Heart left ventricle (tissue), 16 donors: ENCODE measurements at regions not wholly inside any gene's neighbourhood (a gene's known extent, or its start where the extent isn't known, plus 50 kb on each side); places are given as distances from the start of the nearest gene placed in this dataset.

Source experiments
- ATAC-seq, 4 donors: fragments of 200-7000 bp; cut with Tn5 transposase; one replicate each; pipeline ENCODE4 v1.9.1; 2020 to 2022; ENCODE audit warnings: moderate library complexity in 4 of 4, mild to moderate bottlenecking in 3 of 4, moderate number of reproducible peaks in 1 of 4
- DNase-seq, 5 donors: peaks; one replicate each; pipeline ENCODE4 v3.0.0-alpha.2; 2020
- H3K27ac ChIP-seq, 12 donors: fragments of 200-600 bp; sonication (generic) in 4 of 12; one replicate each; pipeline versions ENCODE4 v1.5.0 to v1.8.0; 2016 to 2022; ENCODE audit warnings: mild to moderate bottlenecking in 2 of 12
- H3K27me3 ChIP-seq, 9 donors: fragments of 200-600 bp; sonication (generic) in 2 of 9; one replicate each; pipeline versions ENCODE4 v1.5.1 to v1.8.0; 2016 to 2022; ENCODE audit warnings: mild to moderate bottlenecking in 3 of 9
- H3K36me3 ChIP-seq, 9 donors: fragments of 200-600 bp; sonication (generic) in 2 of 9; one replicate each; pipeline versions ENCODE4 v1.5.0 to v1.8.0; 2018 to 2022; ENCODE audit warnings: mild to moderate bottlenecking in 2 of 9
- H3K4me1 ChIP-seq, 12 donors: fragments of 200-600 bp; sonication (generic) in 4 of 12; one replicate each; pipeline versions ENCODE4 v1.5.0 to v1.8.0; 2016 to 2022; ENCODE audit warnings: mild to moderate bottlenecking in 3 of 12
- H3K4me3 ChIP-seq, 12 donors: fragments of 200-600 bp; sonication (generic) in 4 of 12; one replicate each; pipeline versions ENCODE4 v1.5.0 to v1.8.0; 2017 to 2022; ENCODE audit warnings: mild to moderate bottlenecking in 9 of 12, moderate library complexity in 4 of 12
- H3K9me3 ChIP-seq, 12 donors: fragments of 200-600 bp; sonication (generic) in 4 of 12; one replicate each; pipeline versions ENCODE4 v1.5.0 to v1.8.0; 2016 to 2022; ENCODE audit warnings: mild to moderate bottlenecking in 1 of 12
- CTCF ChIP-seq, 12 donors: fragments of 200-600 bp; sonication (generic) in 4 of 12; IDR thresholded peaks; one replicate each; pipeline versions ENCODE4 v1.5.0 to v1.8.0; 2018 to 2022; ENCODE audit warnings: antibody characterized with exemption in 12 of 12, mild to moderate bottlenecking in 5 of 12
- POLR2A ChIP-seq, 2 donors: fragments of 450-650 bp; IDR thresholded peaks; one replicate each; pipeline ENCODE4 v1.6.1; 2017; ENCODE audit warnings: antibody characterized with exemption in 2 of 2, mild to moderate bottlenecking in 2 of 2, moderate library complexity in 2 of 2
- WGBS, 4 donors: extraction: QIAGEN DNeasy Blood & Tissue Kit in 2 of 4; methylation state at CpG; one replicate each; pipeline versions ENCODE4 v1.1.5 to v1.1.7; 2013 to 2018; 5-methylcytosine and 5-hydroxymethylcytosine counted together
- intact Hi-C, 10 donors: fragments of 100-400 bp; cut with DNase I; formaldehyde crosslinking; loops; one replicate each; pipeline versions ENCODE4 v1.11.1 to v1.14.2; 2022
- donor health status: ischemic (EF 13 %, LVEDD 7.1; RV severe dilation, severe dysfunction).
- donor health status: healthy with polysubstance abuse.
- donor health status: DM: no; HTN: yes; CAD: no.
- donor health status: DM: no; HTN: no; CAD: no.
- donor health status: ischemic (EF 25% LVEDD 6.9; RV normal size, moderate dysfunction).
- donor health status: ischemic (EF 25% LVEDD 5.7; RV mildly dilated, moderate dysfunction).
- donor health status: healthy.
- donor health status: DM: yes; HTN: yes; CAD: no.
- donor health status: ischemic (EF 35%, LVEDD 5.7; RV mildly dilated, moderate dysfunction).
- donor health status: nonischemic (EF 11% LVEDD 7.7; RV severe dilation, severe dysfunction).
- donor health status: DM: yes; HTN: yes; CAD: no.
- donor health status: PGD.
- donor health status: ischemic (EF 29% LVEDD 5.4; RV normal size, mild dysfunction).
- donor health status: nonischemic (EF 23%, LVEDD 6.1; RV moderate dilation, normal function).

- WGBS, 4 donors: 84 to 90% (median 87%) methylated on average over 6 of the region's 6 CpGs
- intact Hi-C loops: no loop called here
Measured at GRCh38 chr2:52107124-52107523, 1075.2 kb upstream of the NRXN1 start.

GRCh38 chr2:52097071-52097470 is 1065.1 kb upstream of the NRXN1 start:
- Histone ChIP-seq H3K4me1 (no peaks in the 10 kb centered on the region), H3K4me3 (no peak overlapping the region), H3K9me3 (no peaks in the 10 kb centered on the region), H3K27me3 (no peaks in the 10 kb centered on the region), H3K36me3 (no peaks in the 10 kb centered on the region), H3K27ac (no peak overlapping the region)
- no peak for DNase-seq
- 86 to 92% (median 90%) methylated on average over 4 of the region's 4 CpGs for WGBS, 4 donors
- intact Hi-C loops: no loop called here
- TF ChIP-seq POLR2A (IDR thresholded peaks at IDR 0.05): no peak
- no peak for TF ChIP-seq CTCF (IDR thresholded peaks at IDR 0.05)
- ATAC-seq: no peak

More at GRCh38 chr2:52107124-52107523, 1075.2 kb upstream of the NRXN1 start:
- DNase-seq (no peak), ATAC-seq (no peak)
- Histone ChIP-seq H3K27ac (no peak overlapping the region), H3K36me3 (no peaks in the 10 kb centered on the region), H3K9me3 (peaks cover 0 to 12% (median 0%) of the 10 kb centered on the region in 12 donors), H3K4me1 (no peaks in the 10 kb centered on the region), H3K27me3 (no peaks in the 10 kb centered on the region), H3K4me3 (no peak overlapping the region)
- no peak for TF ChIP-seq POLR2A (IDR thresholded peaks at IDR 0.05)
- TF ChIP-seq CTCF (IDR thresholded peaks at IDR 0.05): no peak

- no peak overlapping the region for H3K4me3 ChIP-seq
- no peaks in the 10 kb centered on the region for H3K27me3 ChIP-seq
- H3K4me1 ChIP-seq: no peaks in the 10 kb centered on the region
- intact Hi-C loops: no loop called here
- TF ChIP-seq CTCF (IDR thresholded peaks at IDR 0.05) (no peak), POLR2A (IDR thresholded peaks at IDR 0.05) (no peak)
- H3K36me3 ChIP-seq: no peaks in the 10 kb centered on the region
- WGBS, 4 donors: 67 to 78% (median 74%) methylated on average over 1 of the region's 1 CpG
- DNase-seq (no peak), ATAC-seq (no peak)
- no peak overlapping the region for H3K27ac ChIP-seq
- H3K9me3 ChIP-seq: no peaks in the 10 kb centered on the region
Measured at GRCh38 chr2:52084759-52085158, 1052.8 kb upstream of the NRXN1 start.

- Histone ChIP-seq H3K9me3 (no peaks in the 10 kb centered on the region), H3K4me1 (no peaks in the 10 kb centered on the region), H3K27me3 (no peaks in the 10 kb centered on the region), H3K4me3 (no peak overlapping the region), H3K27ac (no peak overlapping the region), H3K36me3 (no peaks in the 10 kb centered on the region)
- no peak for ATAC-seq
- no peak for DNase-seq
- TF ChIP-seq POLR2A (IDR thresholded peaks at IDR 0.05): no peak
- no peak for TF ChIP-seq CTCF (IDR thresholded peaks at IDR 0.05)
- intact Hi-C loops: no loop called here
Measured at GRCh38 chr2:52083214-52083613, 1051.3 kb upstream of the NRXN1 start.
